ENCODE measurements at regions not wholly inside any gene's neighbourhood (a gene's known extent, or its start where the extent isn't known, plus 50 kb on each side); places are given as distances from the start of the nearest gene placed in this dataset.

- TF ChIP-seq CTCF (IDR thresholded peaks at IDR 0.05) (no peak), POLR2A (IDR thresholded peaks at IDR 0.05) (no peak)
Observed at GRCh38 chr6:12473494-12473893, 183.3 kb downstream of the EDN1 start.

All from testis (tissue), 2 donors.